DND-41 (cell line): ENCODE measurements at regions not wholly inside any gene's neighbourhood (a gene's known extent, or its start where the extent isn't known, plus 50 kb on each side); places are given as distances from the start of the nearest gene placed in this dataset.

Experiments used
- ATAC-seq: fragments of 200-7000 bp; cut with Tn5 transposase; 3 replicates; pipeline ENCODE4 v1.9.1; 2021; ENCODE audit warnings: low read depth; ENCODE audit not compliant: insufficient read depth
- DNase-seq: peaks from one replicate; pipeline ENCODE4 v3.0.0-alpha.2; 2020
- H2AFZ ChIP-seq: 2 replicates; pipeline ENCODE4 v1.6.0; 2012; ENCODE audit warnings: low read depth, low read length
- H3K27ac ChIP-seq: 2 replicates; pipeline ENCODE4 v1.5.1; 2012; ENCODE audit warnings: low read length, inconsistent platforms
- H3K27me3 ChIP-seq: fragments of 200-600 bp; sonication (generic); 2 replicates; pipeline ENCODE4 v1.6.0; 2012; ENCODE audit warnings: low read length, mild to moderate bottlenecking, inconsistent platforms; ENCODE audit not compliant: insufficient read depth, poor library complexity
- H3K36me3 ChIP-seq: 2 replicates; pipeline ENCODE4 v1.5.1; 2012; ENCODE audit warnings: low read length, inconsistent platforms; ENCODE audit not compliant: insufficient read depth
- H3K4me1 ChIP-seq: 2 replicates; pipeline ENCODE4 v1.5.1; 2012; ENCODE audit warnings: mild to moderate bottlenecking, low read length; ENCODE audit not compliant: insufficient read depth
- H3K4me2 ChIP-seq: 2 replicates; pipeline ENCODE4 v1.6.0; 2012; ENCODE audit warnings: mild to moderate bottlenecking, moderate library complexity, low read length, inconsistent platforms; ENCODE audit not compliant: insufficient read depth
- H3K4me3 ChIP-seq, 2 experiments: fragments of 200-600 bp in 1 of 2; shearing (Covaris generic) in 1 of 2; 2 replicates each; pipeline ENCODE4 v1.5.1; 2012 to 2016; ENCODE audit warnings: inconsistent platforms in 2 of 2, low read length in 2 of 2, mild to moderate bottlenecking in 2 of 2, low read depth in 1 of 2, moderate library complexity in 1 of 2
- H3K79me2 ChIP-seq: 2 replicates; pipeline ENCODE4 v1.6.0; 2012; ENCODE audit warnings: low read length, inconsistent platforms; ENCODE audit not compliant: insufficient read depth
- H3K9ac ChIP-seq: 2 replicates; pipeline ENCODE4 v1.6.0; 2012; ENCODE audit warnings: low read depth, mild to moderate bottlenecking, inconsistent platforms, low read length, moderate library complexity
- H3K9me3 ChIP-seq: 2 replicates; pipeline ENCODE4 v1.5.1; 2012; ENCODE audit warnings: low read length, moderate library complexity, mild to moderate bottlenecking, inconsistent platforms; ENCODE audit not compliant: insufficient read depth, severe bottlenecking
- H4K20me1 ChIP-seq: 2 replicates; pipeline ENCODE4 v1.6.0; 2012; ENCODE audit warnings: low read length; ENCODE audit not compliant: insufficient read depth
- EZH2 ChIP-seq: IDR thresholded peaks from 3 replicates; pipeline ENCODE4 v1.6.1; 2012; ENCODE audit warnings: borderline replicate concordance, low read depth, mild to moderate bottlenecking, moderate library complexity, low read length, inconsistent platforms; ENCODE audit not compliant: severe bottlenecking
- TF ChIP-seq, protein P1 (sequence below): IDR thresholded peaks from 2 replicates; pipeline ENCODE4 v1.5.1; 2012; ENCODE audit warnings: borderline replicate concordance, low read length, moderate library complexity, mild to moderate bottlenecking; ENCODE audit not compliant: poor library complexity, severe bottlenecking; ENCODE audit errors: extremely low read depth

- no peak overlapping the region for H3K27ac ChIP-seq
- no peaks in the 10 kb centered on the region for H3K27me3 ChIP-seq
- no peaks in the 10 kb centered on the region for H3K79me2 ChIP-seq
- ATAC-seq (no peak), DNase-seq (no peak)
- no peaks in the 10 kb centered on the region for H4K20me1 ChIP-seq
- no peak overlapping the region for H3K4me2 ChIP-seq
- no peaks in the 10 kb centered on the region for H3K9me3 ChIP-seq
- no peaks in the 10 kb centered on the region for H3K4me1 ChIP-seq
- no peak overlapping the region for H3K4me3 ChIP-seq
- no peaks in the 10 kb centered on the region for H3K36me3 ChIP-seq
- TF ChIP-seq EZH2 = no peak
- TF ChIP-seq, protein P1, sequence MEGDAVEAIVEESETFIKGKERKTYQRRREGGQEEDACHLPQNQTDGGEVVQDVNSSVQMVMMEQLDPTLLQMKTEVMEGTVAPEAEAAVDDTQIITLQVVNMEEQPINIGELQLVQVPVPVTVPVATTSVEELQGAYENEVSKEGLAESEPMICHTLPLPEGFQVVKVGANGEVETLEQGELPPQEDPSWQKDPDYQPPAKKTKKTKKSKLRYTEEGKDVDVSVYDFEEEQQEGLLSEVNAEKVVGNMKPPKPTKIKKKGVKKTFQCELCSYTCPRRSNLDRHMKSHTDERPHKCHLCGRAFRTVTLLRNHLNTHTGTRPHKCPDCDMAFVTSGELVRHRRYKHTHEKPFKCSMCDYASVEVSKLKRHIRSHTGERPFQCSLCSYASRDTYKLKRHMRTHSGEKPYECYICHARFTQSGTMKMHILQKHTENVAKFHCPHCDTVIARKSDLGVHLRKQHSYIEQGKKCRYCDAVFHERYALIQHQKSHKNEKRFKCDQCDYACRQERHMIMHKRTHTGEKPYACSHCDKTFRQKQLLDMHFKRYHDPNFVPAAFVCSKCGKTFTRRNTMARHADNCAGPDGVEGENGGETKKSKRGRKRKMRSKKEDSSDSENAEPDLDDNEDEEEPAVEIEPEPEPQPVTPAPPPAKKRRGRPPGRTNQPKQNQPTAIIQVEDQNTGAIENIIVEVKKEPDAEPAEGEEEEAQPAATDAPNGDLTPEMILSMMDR = no peak
- no peak overlapping the region for H2AFZ ChIP-seq
- no peak overlapping the region for H3K9ac ChIP-seq
Observed at GRCh38 chr5:53309653-53310052, 170.8 kb upstream of the FST start.

DNA sequence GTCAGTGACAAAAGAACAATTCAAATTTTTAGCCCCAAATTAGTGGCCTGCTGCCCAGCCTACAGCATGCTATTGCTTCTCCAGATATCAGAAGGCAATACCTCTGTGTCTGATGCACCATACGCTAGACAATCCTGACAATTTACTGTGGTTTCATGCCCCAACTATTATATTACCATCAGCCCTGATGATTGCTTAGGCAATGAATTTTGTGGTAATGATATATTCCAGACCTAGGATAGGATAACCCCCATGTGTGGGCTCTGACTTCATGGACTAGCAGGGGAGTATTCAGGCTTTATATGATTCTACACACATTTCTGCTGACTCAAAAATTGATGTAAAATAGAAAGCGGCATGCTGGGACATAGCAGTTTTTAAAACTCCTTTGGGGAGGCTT is 168.7 kb upstream of the FST start:
- Histone ChIP-seq H3K36me3 (no peaks in the 10 kb centered on the region), H3K4me3 (no peak overlapping the region), H3K27ac (no peak overlapping the region), H3K9ac (no peak overlapping the region), H3K27me3 (no peaks in the 10 kb centered on the region), H3K79me2 (no peaks in the 10 kb centered on the region), H4K20me1 (no peaks in the 10 kb centered on the region), H3K4me2 (no peak overlapping the region), H2AFZ (no peak overlapping the region), H3K9me3 (no peaks in the 10 kb centered on the region), H3K4me1 (no peaks in the 10 kb centered on the region)
- DNase-seq (no peak), ATAC-seq (no peak)
- no peak for TF ChIP-seq EZH2
- TF ChIP-seq, protein P1 = no peak

DNA sequence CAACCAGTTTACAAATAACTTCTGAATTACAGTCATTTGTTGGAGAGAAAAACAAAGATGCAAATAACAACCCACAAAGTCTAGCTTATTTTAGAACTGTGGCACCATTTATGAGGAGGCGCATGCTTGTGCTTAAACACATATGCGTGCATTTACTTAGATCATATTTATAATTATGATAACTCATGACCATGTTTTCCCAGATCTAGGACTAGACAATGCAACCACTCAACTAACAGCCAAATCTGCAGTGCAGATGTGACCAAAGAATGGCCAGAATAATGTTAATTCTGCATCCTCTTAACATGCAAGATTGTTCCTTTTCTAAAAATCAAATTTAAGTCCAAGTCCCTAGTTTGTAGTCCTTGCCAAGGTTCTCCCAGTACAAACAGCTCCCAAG is 167.3 kb upstream of the FST start:
- H3K4me1 ChIP-seq = no peaks in the 10 kb centered on the region
- H3K27me3 ChIP-seq = no peaks in the 10 kb centered on the region
- H3K9ac ChIP-seq = no peak overlapping the region
- TF ChIP-seq EZH2 = no peak
- TF ChIP-seq, protein P1 = no peak
- no peak overlapping the region for H2AFZ ChIP-seq
- H3K27ac ChIP-seq = no peak overlapping the region
- no peaks in the 10 kb centered on the region for H3K36me3 ChIP-seq
- H3K4me3 ChIP-seq = no peak overlapping the region
- H3K9me3 ChIP-seq = no peaks in the 10 kb centered on the region
- DNase-seq = no peak
- ATAC-seq = no peak
- no peak overlapping the region for H3K4me2 ChIP-seq
- no peaks in the 10 kb centered on the region for H4K20me1 ChIP-seq
- H3K79me2 ChIP-seq = no peaks in the 10 kb centered on the region

GRCh38 chr5:53318303-53318702 is 162.1 kb upstream of the FST start:
- H3K36me3 ChIP-seq = no peaks in the 10 kb centered on the region
- H3K9ac ChIP-seq = no peak overlapping the region
- no peaks in the 10 kb centered on the region for H4K20me1 ChIP-seq
- H3K4me3 ChIP-seq = no peak overlapping the region
- TF ChIP-seq EZH2 = no peak
- TF ChIP-seq, protein P1 = peak; percentile 4
- H3K79me2 ChIP-seq = no peaks in the 10 kb centered on the region
- DNase-seq (no peak), ATAC-seq (no peak)
- H3K4me1 ChIP-seq = no peaks in the 10 kb centered on the region
- H3K27me3 ChIP-seq = no peaks in the 10 kb centered on the region
- H3K4me2 ChIP-seq = no peak overlapping the region
- H3K9me3 ChIP-seq = no peaks in the 10 kb centered on the region
- H2AFZ ChIP-seq = no peak overlapping the region
- no peak overlapping the region for H3K27ac ChIP-seq
